K562 (cell line): ENCODE measurements at regions not wholly inside any gene's neighbourhood (a gene's known extent, or its start where the extent isn't known, plus 50 kb on each side); places are given as distances from the start of the nearest gene placed in this dataset.

ENCODE experiments used
- ATAC-seq: fragments of 200-7000 bp; cut with Tn5 transposase; 3 replicates; pipeline ENCODE4 v1.9.1; 2020; ENCODE audit warnings: moderate library complexity
- BruUV-seq: library from RNA; stranded (reverse); fragments of 400-500 nt; replicated peaks from 2 replicates; lab custom pipeline; 2021; lab: Mats Ljungman, UMichigan
- CTCF ChIA-PET: fragments of 300-600 bp; formaldehyde crosslinking; extraction: SDS; loops from one replicate; lab custom pipeline; 2021; ENCODE audit warnings: low intra/inter-chr PET ratio; lab: Yijun Ruan, JAX
- POLR2A ChIA-PET: fragments of 300-600, 350-650 bp; sonication (Branson Sonifier 250); formaldehyde crosslinking; extraction: SDS; loops from one replicate; lab custom pipeline; 2021; ENCODE audit warnings: antibody characterized with exemption, inconsistent platforms; lab: Yijun Ruan, JAX
- DNase-seq, 4 experiments: peaks; one replicate each; pipeline versions ENCODE4 v3.0.0 to v3.0.0-alpha.2; 2011 to 2018; ENCODE audit warnings: low spot score in 3 of 4, mixed read lengths in 3 of 4; ENCODE audit errors: extremely low read depth in 1 of 4
- FAIRE-seq: peaks from 2 replicates; lab custom pipeline; 2011; peaks lifted over from hg19 to GRCh38; lab: Jason Lieb, UNC
- H2AFZ ChIP-seq: 2 replicates; pipeline ENCODE4 v1.6.0; 2011; ENCODE audit warnings: low read depth, low read length, control low read depth, inconsistent platforms
- H3K27ac ChIP-seq: fragments of 200-600 bp; 3 replicates; pipeline ENCODE4 v1.8.0; 2011; ENCODE audit warnings: low read depth, mild to moderate bottlenecking, control low read depth, inconsistent platforms, low read length, moderate library complexity, mixed read lengths; ENCODE audit errors: extremely low read depth
- H3K27me3 ChIP-seq, 2 experiments: fragments of 300-600 bp in 1 of 2; 2 replicates in 1 of 2; 3 replicates in 1 of 2; pipeline versions ENCODE4 v1.6.0 to v1.8.0; 2011; ENCODE audit warnings: inconsistent platforms in 2 of 2, low read length in 2 of 2, mild to moderate bottlenecking in 1 of 2, mixed read lengths in 1 of 2, moderate library complexity in 1 of 2; ENCODE audit not compliant: control insufficient read depth in 2 of 2, insufficient read depth in 2 of 2
- H3K36me3 ChIP-seq: fragments of 300-600 bp; 3 replicates; pipeline ENCODE4 v1.8.0; 2011; ENCODE audit warnings: mild to moderate bottlenecking, low read length, inconsistent platforms; ENCODE audit not compliant: control insufficient read depth, insufficient read depth
- H3K4me1 ChIP-seq, 2 experiments: fragments of 200-600 bp in 1 of 2; replicated peaks in 1 of 2; 2 replicates in 1 of 2; 3 replicates in 1 of 2; pipeline versions ENCODE4 v1.5.1 to v1.8.0; 2011; ENCODE audit warnings: inconsistent platforms in 2 of 2, low read length in 2 of 2, mild to moderate bottlenecking in 1 of 2, mixed read lengths in 1 of 2, moderate library complexity in 1 of 2; ENCODE audit not compliant: control insufficient read depth in 2 of 2, insufficient read depth in 2 of 2
- H3K4me2 ChIP-seq: 2 replicates; pipeline ENCODE4 v1.6.1; 2011; ENCODE audit warnings: low read length, control low read depth, inconsistent platforms, mixed read lengths; ENCODE audit not compliant: insufficient read depth
- H3K4me3 ChIP-seq: fragments of 200-600 bp; sonication (generic), shearing (Covaris generic); 2 replicates; pipeline ENCODE4 v1.5.1; 2016; ENCODE audit warnings: control low read depth, inconsistent platforms
- H3K79me2 ChIP-seq: fragments of 200-600 bp; 3 replicates; pipeline ENCODE4 v1.8.0; 2011; ENCODE audit warnings: low read length, inconsistent platforms; ENCODE audit not compliant: control insufficient read depth, insufficient read depth
- H3K9ac ChIP-seq, 2 experiments: 2 replicates each; pipeline versions ENCODE4 v1.6.0 to v1.6.1; 2011; ENCODE audit warnings: low read depth in 2 of 2, low read length in 2 of 2, control low read depth in 1 of 2, inconsistent platforms in 1 of 2, mild to moderate bottlenecking in 1 of 2, mixed read lengths in 1 of 2; ENCODE audit not compliant: insufficient read depth in 1 of 2
- H3K9me1 ChIP-seq: one replicate; pipeline ENCODE4 v1.6.0; 2011; ENCODE audit warnings: inconsistent platforms, mild to moderate bottlenecking, low read length, moderate library complexity; ENCODE audit not compliant: control insufficient read depth, insufficient read depth
- H3K9me3 ChIP-seq: replicated peaks from 2 replicates; pipeline ENCODE4 v1.5.1; 2011; ENCODE audit warnings: low read depth, low read length, inconsistent platforms; ENCODE audit not compliant: control insufficient read depth, insufficient read depth
- H4K20me1 ChIP-seq: replicated peaks from 2 replicates; pipeline ENCODE4 v1.6.1; 2011; ENCODE audit warnings: low read length, inconsistent platforms, mixed read lengths; ENCODE audit not compliant: control insufficient read depth, insufficient read depth
- FOSL1 ChIP-seq: fragments of 200-800 bp; sonication (Bioruptor generic); conservative IDR thresholded peaks from 2 replicates; pipeline ENCODE4 v1.6.1; 2016; ENCODE audit warnings: missing genetic modification characterization, missing compliant biosample characterization
- HDAC2 ChIP-seq: fragments of 450-650 bp; IDR thresholded peaks from 2 replicates; pipeline ENCODE4 v1.6.1; 2016; ENCODE audit warnings: mild to moderate bottlenecking
- HNRNPUL1 ChIP-seq: fragments of 200-400 bp; formaldehyde crosslinking; IDR thresholded peaks from 2 replicates; pipeline ENCODE4 v1.6.1; 2017; ENCODE audit warnings: low read length
- MAFK ChIP-seq: IDR thresholded peaks from 2 replicates; pipeline ENCODE4 v1.6.1; 2011; ENCODE audit warnings: low read length, improper control_type of control experiment
- MLLT1 ChIP-seq, 2 experiments: fragments of 450-650 bp; IDR thresholded peaks; 2 replicates each; pipeline ENCODE4 v1.6.1; 2016
- ZBTB1 ChIP-seq: sonication (generic); formaldehyde crosslinking; IDR thresholded peaks from 2 replicates; pipeline ENCODE4 v1.8.1; 2023; ENCODE audit warnings: missing genetic modification reagents, low read depth, mild to moderate bottlenecking, borderline replicate concordance
- ZNF77 ChIP-seq: fragments of 250-450 bp; sonication (Bioruptor Pico); IDR thresholded peaks from 2 replicates; pipeline ENCODE4 v1.5.0; 2020
- WGBS: fragments of 100-300 bp; shearing (Covaris generic); methylation state at CpG from one replicate; pipeline ENCODE4 v1.1.6; 2016; ENCODE audit warnings: low coverage, mixed read lengths; ENCODE audit not compliant: insufficient coverage; ENCODE audit errors: missing lambda C conversion rate; 5-methylcytosine and 5-hydroxymethylcytosine counted together
- in situ Hi-C: fragments of 300-500 bp; cut with MboI; formaldehyde crosslinking; loops from 4 replicates; pipeline ENCODE4 v1.15.0; 2018; ENCODE audit warnings: inconsistent platforms, mixed read lengths
- intact Hi-C: fragments of 100-400 bp; cut with micrococcal nuclease; formaldehyde crosslinking; loops from 2 replicates; pipeline ENCODE4 v1.14.2; 2022

GRCh38 chr3:194740859-194741491 lies 55.3 kb downstream of the FAM43A start:
- 0 out of 2 replicates have a peak, but pooled peaks cover 3% of the 10 kb centered on the region for H4K20me1 ChIP-seq
- intact Hi-C loops (no loop called here), in situ Hi-C loops (no loop called here)
- H3K9me1 ChIP-seq, result no peaks in the 10 kb centered on the region
- POLR2A ChIA-PET, result no interaction called here
- BruUV-seq, result no TSS peak
- no peaks in the 10 kb centered on the region for H3K79me2 ChIP-seq
- no peak for ATAC-seq
- no peak for TF ChIP-seq HNRNPUL1
- no peak for TF ChIP-seq ZNF77 (CRISPR knock-in tag)
- no peak for TF ChIP-seq HDAC2
- TF ChIP-seq MAFK, result no peak
- no peak for TF ChIP-seq FOSL1 (tag)
- no peak for TF ChIP-seq ZBTB1 (CRISPR knock-in tag)
- no peak for TF ChIP-seq MLLT1 (IDR thresholded peaks at IDR 0.05)
- under 1% methylated on average over 16 of the region's 16 CpGs for WGBS
- no peaks in the 10 kb centered on the region for H3K36me3 ChIP-seq
- peaks cover 11 to 62% of the 10 kb centered on the region in 2 experiments; a peak in 4 of 5 replicates for H3K27me3 ChIP-seq
- no peak overlapping the region for H3K9ac ChIP-seq
- no peaks in the 10 kb centered on the region for H3K4me1 ChIP-seq
- no peaks in the 10 kb centered on the region for H3K9me3 ChIP-seq
- H3K4me3 ChIP-seq, result no peak overlapping the region
- H3K27ac ChIP-seq, result no peak overlapping the region
- no peak overlapping the region for H2AFZ ChIP-seq
- CTCF ChIA-PET, result no interaction called here
- H3K4me2 ChIP-seq, result no peak overlapping the region
- no peak for DNase-seq
- no peak for FAIRE-seq
